ENCODE measurements at regions not wholly inside any gene's neighbourhood (a gene's known extent, or its start where the extent isn't known, plus 50 kb on each side); places are given as distances from the start of the nearest gene placed in this dataset.

- no peak for TF ChIP-seq POLR2AphosphoS5 (IDR thresholded peaks at IDR 0.05; ENCODE audit: low read depth)
- TF ChIP-seq REST (IDR thresholded peaks at IDR 0.05; ENCODE audit: unreplicated experiment): no peak
- no peak for TF ChIP-seq CREB1 (CRISPR knock-in tag; IDR thresholded peaks at IDR 0.05; ENCODE audit: low read depth)
- TF ChIP-seq, protein P1, sequence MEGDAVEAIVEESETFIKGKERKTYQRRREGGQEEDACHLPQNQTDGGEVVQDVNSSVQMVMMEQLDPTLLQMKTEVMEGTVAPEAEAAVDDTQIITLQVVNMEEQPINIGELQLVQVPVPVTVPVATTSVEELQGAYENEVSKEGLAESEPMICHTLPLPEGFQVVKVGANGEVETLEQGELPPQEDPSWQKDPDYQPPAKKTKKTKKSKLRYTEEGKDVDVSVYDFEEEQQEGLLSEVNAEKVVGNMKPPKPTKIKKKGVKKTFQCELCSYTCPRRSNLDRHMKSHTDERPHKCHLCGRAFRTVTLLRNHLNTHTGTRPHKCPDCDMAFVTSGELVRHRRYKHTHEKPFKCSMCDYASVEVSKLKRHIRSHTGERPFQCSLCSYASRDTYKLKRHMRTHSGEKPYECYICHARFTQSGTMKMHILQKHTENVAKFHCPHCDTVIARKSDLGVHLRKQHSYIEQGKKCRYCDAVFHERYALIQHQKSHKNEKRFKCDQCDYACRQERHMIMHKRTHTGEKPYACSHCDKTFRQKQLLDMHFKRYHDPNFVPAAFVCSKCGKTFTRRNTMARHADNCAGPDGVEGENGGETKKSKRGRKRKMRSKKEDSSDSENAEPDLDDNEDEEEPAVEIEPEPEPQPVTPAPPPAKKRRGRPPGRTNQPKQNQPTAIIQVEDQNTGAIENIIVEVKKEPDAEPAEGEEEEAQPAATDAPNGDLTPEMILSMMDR (conservative IDR thresholded peaks at IDR 0.05; ENCODE audit: low read depth in 2 of 2): no peak
- TF ChIP-seq EZH2 (IDR thresholded peaks at IDR 0.05; ENCODE audit: low read depth, unreplicated experiment): no peak
- no peak for TF ChIP-seq EZH2phosphoT487 (IDR thresholded peaks at IDR 0.05; ENCODE audit: unreplicated experiment)
- no peak for TF ChIP-seq STAT1 (IDR thresholded peaks at IDR 0.05; ENCODE audit: unreplicated experiment)
Observed at GRCh38 chr11:70863993-70864392, 388.4 kb downstream of the SHANK2 start.

All from GM23338 (cell line).